Erythroblast (primary cell): ENCODE measurements at regions not wholly inside any gene's neighbourhood (a gene's known extent, or its start where the extent isn't known, plus 50 kb on each side); places are given as distances from the start of the nearest gene placed in this dataset.

Experiments used
- GATA1 ChIP-seq: IDR thresholded peaks from 2 replicates; pipeline ENCODE4 v1.6.1; 2011; ENCODE audit warnings: low read depth, mild to moderate bottlenecking, control low read depth, low read length, moderate library complexity
- POLR2A ChIP-seq: IDR thresholded peaks from 2 replicates; pipeline ENCODE4 v1.6.1; 2011; ENCODE audit warnings: mild to moderate bottlenecking, low read length

- TF ChIP-seq POLR2A = no peak
- TF ChIP-seq GATA1 = no peak
Measured at GRCh38 chr15:36152936-36153335, 426.5 kb upstream of the CDIN1 start.
